SK-N-MC (cell line): ENCODE measurements at regions not wholly inside any gene's neighbourhood (a gene's known extent, or its start where the extent isn't known, plus 50 kb on each side); places are given as distances from the start of the nearest gene placed in this dataset.

Experiments
- DNase-seq: peaks from one replicate; pipeline ENCODE4 v3.0.0-alpha.2; 2011; ENCODE audit warnings: low read depth, low spot score
- H3K27ac ChIP-seq: fragments of 200-600 bp; sonication (generic); 2 replicates; pipeline ENCODE4 v1.5.1; 2016; ENCODE audit warnings: mixed run types
- H3K36me3 ChIP-seq: fragments of 200-600 bp; sonication (generic); 2 replicates; pipeline ENCODE4 v1.6.1; 2017; ENCODE audit warnings: antibody characterized with exemption, low read length, mixed read lengths; ENCODE audit not compliant: insufficient read depth
- H3K4me3 ChIP-seq: fragments of 200-600 bp; sonication (generic); 2 replicates; pipeline ENCODE4 v1.5.1; 2016
- H3K9ac ChIP-seq: fragments of 200-600 bp; sonication (generic); 2 replicates; pipeline ENCODE4 v1.8.0; 2017; ENCODE audit warnings: mixed run types, mixed read lengths; ENCODE audit not compliant: insufficient read length
- H3K9me3 ChIP-seq: fragments of 200-600 bp; sonication (generic); 2 replicates; pipeline ENCODE4 v1.6.1; 2017; ENCODE audit warnings: low read depth, mild to moderate bottlenecking, antibody characterized with exemption, low read length, moderate library complexity, mixed read lengths
- EZH2 ChIP-seq: fragments of 200-600 bp; sonication (generic); IDR thresholded peaks from one replicate; pipeline ENCODE4 v1.6.1; 2017; ENCODE audit warnings: antibody characterized with exemption
- FOXP2 ChIP-seq: optimal IDR thresholded peaks from 2 replicates; pipeline ENCODE3; 2011; ENCODE audit warnings: mild to moderate bottlenecking, moderate library complexity; ENCODE audit not compliant: insufficient read depth; ENCODE audit errors: extremely low read length, control extremely low read depth
- POLR2AphosphoS5 ChIP-seq: IDR thresholded peaks from 2 replicates; pipeline ENCODE4 v1.6.1; 2012; ENCODE audit warnings: mild to moderate bottlenecking, low read depth, low read length, borderline replicate concordance

- no peaks in the 10 kb centered on the region for H3K9me3 ChIP-seq
- H3K36me3 ChIP-seq, result no peaks in the 10 kb centered on the region
- no peak for TF ChIP-seq EZH2
- no peak for TF ChIP-seq FOXP2
- TF ChIP-seq POLR2AphosphoS5, result no peak
- no peak overlapping the region for H3K9ac ChIP-seq
- peak overlapping the region; percentile 73 for H3K27ac ChIP-seq
- no peak overlapping the region for H3K4me3 ChIP-seq
- DNase-seq, result no peak
Measured at GRCh38 chr6:14814016-14814415, 431.9 kb upstream of the JARID2 start.

GRCh38 chr6:14816116-14816859, 429.6 kb upstream of the JARID2 start:
- Histone ChIP-seq H3K9me3 (no peaks in the 10 kb centered on the region), H3K27ac (no peak overlapping the region), H3K4me3 (no peak overlapping the region), H3K36me3 (no peaks in the 10 kb centered on the region), H3K9ac (no peak overlapping the region)
- DNase-seq, result no peak
- TF ChIP-seq FOXP2 (no peak), POLR2AphosphoS5 (no peak), EZH2 (no peak)

- no peaks in the 10 kb centered on the region for H3K9me3 ChIP-seq
- no peak for DNase-seq
- TF ChIP-seq EZH2, result no peak
- no peak for TF ChIP-seq POLR2AphosphoS5
- TF ChIP-seq FOXP2, result no peak
- H3K27ac ChIP-seq, result no peak overlapping the region
- H3K9ac ChIP-seq, result no peak overlapping the region
- H3K36me3 ChIP-seq, result no peaks in the 10 kb centered on the region
- H3K4me3 ChIP-seq, result no peak overlapping the region
Measured at GRCh38 chr6:14817074-14817473, 428.8 kb upstream of the JARID2 start.

- no peak overlapping the region for H3K4me3 ChIP-seq
- H3K36me3 ChIP-seq, result no peaks in the 10 kb centered on the region
- H3K9ac ChIP-seq, result no peak overlapping the region
- no peaks in the 10 kb centered on the region for H3K9me3 ChIP-seq
- DNase-seq, result no peak
- TF ChIP-seq FOXP2 (no peak), POLR2AphosphoS5 (no peak), EZH2 (no peak)
- H3K27ac ChIP-seq, result no peak overlapping the region
Measured at GRCh38 chr6:14818422-14818884, 427.4 kb upstream of the JARID2 start.

GRCh38 chr6:14819001-14819400, 426.9 kb upstream of the JARID2 start:
- Histone ChIP-seq H3K4me3 (no peak overlapping the region), H3K36me3 (no peaks in the 10 kb centered on the region), H3K9ac (no peak overlapping the region), H3K27ac (no peak overlapping the region), H3K9me3 (no peaks in the 10 kb centered on the region)
- TF ChIP-seq FOXP2, result no peak
- TF ChIP-seq EZH2, result no peak
- TF ChIP-seq POLR2AphosphoS5, result no peak
- no peak for DNase-seq

GRCh38 chr6:14819840-14820420, 425.9 kb upstream of the JARID2 start:
- TF ChIP-seq EZH2 (no peak), FOXP2 (no peak), POLR2AphosphoS5 (no peak)
- H3K9me3 ChIP-seq, result no peaks in the 10 kb centered on the region
- H3K27ac ChIP-seq, result no peak overlapping the region
- H3K9ac ChIP-seq, result no peak overlapping the region
- no peak for DNase-seq
- no peaks in the 10 kb centered on the region for H3K36me3 ChIP-seq
- H3K4me3 ChIP-seq, result no peak overlapping the region

- Histone ChIP-seq H3K9ac (no peak overlapping the region), H3K9me3 (no peaks in the 10 kb centered on the region), H3K4me3 (no peak overlapping the region), H3K36me3 (no peaks in the 10 kb centered on the region), H3K27ac (peak overlapping the region; percentile 49; the same call in 1 of the 2 replicates)
- no peak for TF ChIP-seq POLR2AphosphoS5
- no peak for TF ChIP-seq FOXP2
- TF ChIP-seq EZH2, result no peak
- DNase-seq, result no peak
Measured at GRCh38 chr6:14822012-14822553, 423.8 kb upstream of the JARID2 start.

- H3K27ac ChIP-seq, result peak overlapping the region; percentile 49; the same call in 1 of the 2 replicates
- DNase-seq, result peak; percentile 89
- no peak overlapping the region for H3K4me3 ChIP-seq
- H3K36me3 ChIP-seq, result no peaks in the 10 kb centered on the region
- no peak overlapping the region for H3K9ac ChIP-seq
- H3K9me3 ChIP-seq, result no peaks in the 10 kb centered on the region
- TF ChIP-seq EZH2, result no peak
- peak; percentile 59; the same call in 1 of the 2 replicates for TF ChIP-seq POLR2AphosphoS5
- peak; percentile 87 for TF ChIP-seq FOXP2
Measured at GRCh38 chr6:14822679-14823078, 423.2 kb upstream of the JARID2 start.
